Neural cell (in vitro differentiated cells): ENCODE measurements at regions not wholly inside any gene's neighbourhood (a gene's known extent, or its start where the extent isn't known, plus 50 kb on each side); places are given as distances from the start of the nearest gene placed in this dataset.

Experiments used
- H2AFZ ChIP-seq: fragments of 200-600, 300-800 bp; sonication (generic), shearing (Covaris generic); 2 replicates; pipeline ENCODE4 v1.6.0; 2014; ENCODE audit warnings: low read depth, mild to moderate bottlenecking, antibody characterized with exemption, low read length, moderate library complexity
- H3F3A ChIP-seq: fragments of 200-600 bp; shearing (Covaris generic); 2 replicates; pipeline ENCODE4 v1.6.1; 2016; ENCODE audit warnings: mild to moderate bottlenecking, moderate library complexity, mixed read lengths, antibody characterized with exemption, low read length; ENCODE audit not compliant: insufficient read depth, poor library complexity, severe bottlenecking
- H3K27ac ChIP-seq: fragments of 200-600, 300-800 bp; sonication (generic), shearing (Covaris generic); 2 replicates; pipeline ENCODE4 v1.5.1; 2014; ENCODE audit warnings: mild to moderate bottlenecking, low read length, moderate library complexity
- H3K27me3 ChIP-seq: fragments of 300-800, 200-600 bp; sonication (generic), shearing (Covaris generic); 2 replicates; pipeline ENCODE4 v1.6.0; 2014; ENCODE audit warnings: mild to moderate bottlenecking, low read depth, low read length, moderate library complexity; ENCODE audit not compliant: insufficient read depth
- H3K36me3 ChIP-seq: fragments of 300-800, 200-600 bp; sonication (generic), shearing (Covaris generic); 2 replicates; pipeline ENCODE4 v1.5.1; 2014; ENCODE audit warnings: mild to moderate bottlenecking, antibody characterized with exemption, low read length, moderate library complexity; ENCODE audit not compliant: insufficient read depth
- H3K4me2 ChIP-seq: fragments of 300-800, 200-600 bp; sonication (generic), shearing (Covaris generic); 2 replicates; pipeline ENCODE4 v1.6.0; 2014; ENCODE audit warnings: mild to moderate bottlenecking, low read length
- H3K4me3 ChIP-seq: fragments of 300-800, 200-600 bp; sonication (generic), shearing (Covaris generic); 2 replicates; pipeline ENCODE4 v1.5.1; 2014; ENCODE audit warnings: mild to moderate bottlenecking, low read length, moderate library complexity
- H3K79me2 ChIP-seq: fragments of 200-600 bp; shearing (Covaris generic); replicated peaks from 2 replicates; pipeline ENCODE4 v1.6.0; 2014; ENCODE audit warnings: mild to moderate bottlenecking, low read length, moderate library complexity; ENCODE audit not compliant: insufficient read depth
- H3K9ac ChIP-seq: fragments of 300-800, 200-600 bp; sonication (generic), shearing (Covaris generic); 2 replicates; pipeline ENCODE4 v1.6.1; 2016; ENCODE audit warnings: mild to moderate bottlenecking, low read length, mixed read lengths
- H3K9me2 ChIP-seq: fragments of 200-600 bp; shearing (Covaris generic); 2 replicates; pipeline ENCODE4 v1.6.1; 2016; ENCODE audit warnings: mild to moderate bottlenecking, low read length, mixed read lengths; ENCODE audit not compliant: insufficient read depth
- H3K9me3 ChIP-seq: fragments of 200-600, 300-800 bp; sonication (generic), shearing (Covaris generic); 2 replicates; pipeline ENCODE4 v1.6.1; 2016; ENCODE audit warnings: mild to moderate bottlenecking, mixed run types, low read length, moderate library complexity, mixed read lengths
- H4K20me1 ChIP-seq: fragments of 200-600 bp; shearing (Covaris generic); 2 replicates; pipeline ENCODE4 v1.6.1; 2016; ENCODE audit warnings: mild to moderate bottlenecking, mixed run types; ENCODE audit not compliant: insufficient read depth
- CTCF ChIP-seq: fragments of 450-650 bp; IDR thresholded peaks from 2 replicates; pipeline ENCODE4 v1.5.1; 2014; ENCODE audit warnings: antibody characterized with exemption, mild to moderate bottlenecking, moderate library complexity; ENCODE audit not compliant: poor library complexity, severe bottlenecking
- EP300 ChIP-seq: fragments of 450-650 bp; conservative IDR thresholded peaks from 2 replicates; pipeline ENCODE4 v1.6.1; 2014; ENCODE audit warnings: antibody characterized with exemption, mild to moderate bottlenecking, moderate library complexity; ENCODE audit not compliant: poor library complexity, severe bottlenecking
- EZH2 ChIP-seq: fragments of 200-600, 300-800 bp; shearing (Covaris generic), sonication (generic); IDR thresholded peaks from 2 replicates; pipeline ENCODE4 v1.6.1; 2014; ENCODE audit warnings: antibody characterized with exemption, low read length, borderline replicate concordance, mild to moderate bottlenecking; ENCODE audit not compliant: insufficient read depth, poor library complexity, severe bottlenecking
- MXI1 ChIP-seq: fragments of 450-650 bp; conservative IDR thresholded peaks from 2 replicates; pipeline ENCODE4 v1.6.1; 2014; ENCODE audit warnings: antibody characterized with exemption, mild to moderate bottlenecking; ENCODE audit not compliant: poor library complexity, severe bottlenecking
- POLR2AphosphoS5 ChIP-seq: IDR thresholded peaks from 2 replicates; pipeline ENCODE4 v1.6.1; 2012
- RAD21 ChIP-seq: fragments of 450-650 bp; conservative IDR thresholded peaks from 2 replicates; pipeline ENCODE4 v1.6.1; 2014; ENCODE audit warnings: antibody characterized with exemption, mild to moderate bottlenecking, moderate library complexity
- REST ChIP-seq: IDR thresholded peaks from 2 replicates; pipeline ENCODE4 v1.6.1; 2012; ENCODE audit warnings: borderline replicate concordance
- SMC3 ChIP-seq: fragments of 450-650 bp; conservative IDR thresholded peaks from 2 replicates; pipeline ENCODE4 v1.6.1; 2014; ENCODE audit warnings: antibody characterized with exemption, mild to moderate bottlenecking, moderate library complexity; ENCODE audit not compliant: poor library complexity
- TAF1 ChIP-seq: IDR thresholded peaks from 2 replicates; pipeline ENCODE4 v1.6.1; 2012; ENCODE audit warnings: low read depth

- no peaks in the 10 kb centered on the region for H3K79me2 ChIP-seq
- no peaks in the 10 kb centered on the region for H3K27me3 ChIP-seq
- no peak overlapping the region for H2AFZ ChIP-seq
- H3F3A ChIP-seq: no peaks in the 10 kb centered on the region
- H3K4me2 ChIP-seq: no peak overlapping the region
- no peak overlapping the region for H3K4me3 ChIP-seq
- no peaks in the 10 kb centered on the region for H3K9me3 ChIP-seq
- no peaks in the 10 kb centered on the region for H4K20me1 ChIP-seq
- no peaks in the 10 kb centered on the region for H3K36me3 ChIP-seq
- no peak overlapping the region for H3K9ac ChIP-seq
- no peak overlapping the region for H3K27ac ChIP-seq
- H3K9me2 ChIP-seq: no peaks in the 10 kb centered on the region
- no peak for TF ChIP-seq CTCF
- TF ChIP-seq SMC3: no peak
- TF ChIP-seq TAF1: no peak
Observed at GRCh38 chr7:28243861-28244260, 63.3 kb upstream of the JAZF1 start.

- Histone ChIP-seq H3K27ac (no peak overlapping the region), H3F3A (no peaks in the 10 kb centered on the region), H3K9me2 (no peaks in the 10 kb centered on the region), H3K4me2 (no peak overlapping the region), H2AFZ (no peak overlapping the region), H3K36me3 (no peaks in the 10 kb centered on the region), H3K9me3 (no peaks in the 10 kb centered on the region), H3K4me3 (no peak overlapping the region), H3K79me2 (no peaks in the 10 kb centered on the region), H3K9ac (no peak overlapping the region), H4K20me1 (no peaks in the 10 kb centered on the region), H3K27me3 (no peaks in the 10 kb centered on the region)
- no peak for TF ChIP-seq MXI1
- TF ChIP-seq SMC3: no peak
- no peak for TF ChIP-seq EP300
- no peak for TF ChIP-seq EZH2
- no peak for TF ChIP-seq RAD21
- no peak for TF ChIP-seq TAF1
- no peak for TF ChIP-seq POLR2AphosphoS5
- TF ChIP-seq REST: no peak
- TF ChIP-seq CTCF: no peak
Observed at GRCh38 chr7:28245123-28245878, 64.7 kb upstream of the JAZF1 start.
